Left ventricle myocardium inferior (tissue), 1 donor: ENCODE measurements at regions not wholly inside any gene's neighbourhood (a gene's known extent, or its start where the extent isn't known, plus 50 kb on each side); places are given as distances from the start of the nearest gene placed in this dataset.
A peak's percentile ranks its signal among the peaks of the same experiment; 100 is the strongest.

ENCODE experiments used
- DNase-seq: peaks from one replicate; pipeline ENCODE4 v3.0.0-alpha.2; 2020
- H3K27ac ChIP-seq: fragments of 200-600 bp; replicated peaks from 2 replicates; pipeline ENCODE4 v1.8.0; 2021
- H3K27me3 ChIP-seq: fragments of 200-600 bp; 2 replicates; pipeline ENCODE4 v1.8.0; 2021; ENCODE audit warnings: low read depth
- H3K36me3 ChIP-seq: fragments of 200-600 bp; 2 replicates; pipeline ENCODE4 v1.8.0; 2021
- H3K4me1 ChIP-seq: fragments of 200-600 bp; 2 replicates; pipeline ENCODE4 v1.8.0; 2021
- H3K4me3 ChIP-seq: fragments of 200-600 bp; 2 replicates; pipeline ENCODE4 v1.8.0; 2021; ENCODE audit warnings: mild to moderate bottlenecking, moderate library complexity
- H3K9me3 ChIP-seq: fragments of 200-600 bp; replicated peaks from 2 replicates; pipeline ENCODE4 v1.8.0; 2021
- CTCF ChIP-seq: fragments of 200-600 bp; IDR thresholded peaks from 2 replicates; pipeline ENCODE4 v1.8.0; 2021; ENCODE audit warnings: antibody characterized with exemption, mild to moderate bottlenecking, borderline replicate concordance
- intact Hi-C: fragments of 100-400 bp; cut with micrococcal nuclease; formaldehyde crosslinking; loops from one replicate; pipeline ENCODE4 v1.11.0; 2022
- donor health status: DM: no; HTN: yes; CAD: no; lungs with severe emphysema.

GRCh38 chr21:16071092-16071491 lies 341.3 kb downstream of the USP25 start:
- Histone ChIP-seq H3K4me3 (peak overlapping the region; percentile 26), H3K4me1 (no peaks in the 10 kb centered on the region), H3K27ac (no peak overlapping the region), H3K9me3 (no peaks in the 10 kb centered on the region), H3K36me3 (no peaks in the 10 kb centered on the region), H3K27me3 (no peaks in the 10 kb centered on the region)
- TF ChIP-seq CTCF: no peak
- DNase-seq: no peak
- intact Hi-C loops: no loop called here

GRCh38 chr21:16071761-16072160 lies 342.0 kb downstream of the USP25 start:
- Histone ChIP-seq H3K9me3 (no peaks in the 10 kb centered on the region), H3K27me3 (no peaks in the 10 kb centered on the region), H3K4me1 (no peaks in the 10 kb centered on the region), H3K27ac (no peak overlapping the region), H3K4me3 (no peak overlapping the region), H3K36me3 (no peaks in the 10 kb centered on the region)
- intact Hi-C loops: no loop called here
- DNase-seq: no peak
- no peak for TF ChIP-seq CTCF

GRCh38 chr21:16072221-16072620 lies 342.4 kb downstream of the USP25 start:
- intact Hi-C loops: no loop called here

GRCh38 chr21:16072737-16073136 lies 343.0 kb downstream of the USP25 start:
- intact Hi-C loops: no loop called here
- Histone ChIP-seq H3K27ac (no peak overlapping the region), H3K4me3 (no peak overlapping the region), H3K27me3 (no peaks in the 10 kb centered on the region), H3K4me1 (no peaks in the 10 kb centered on the region), H3K9me3 (no peaks in the 10 kb centered on the region), H3K36me3 (no peaks in the 10 kb centered on the region)
- no peak for DNase-seq
- no peak for TF ChIP-seq CTCF

More at GRCh38 chr21:16072221-16072620, 342.4 kb downstream of the USP25 start:
- no peak for DNase-seq
- Histone ChIP-seq H3K27ac (no peak overlapping the region), H3K9me3 (no peaks in the 10 kb centered on the region), H3K36me3 (no peaks in the 10 kb centered on the region), H3K4me1 (no peaks in the 10 kb centered on the region), H3K27me3 (no peaks in the 10 kb centered on the region), H3K4me3 (no peak overlapping the region)
- TF ChIP-seq CTCF: no peak

GRCh38 chr21:16073586-16073985 lies 343.8 kb downstream of the USP25 start:
- Histone ChIP-seq H3K36me3 (no peaks in the 10 kb centered on the region), H3K27me3 (no peaks in the 10 kb centered on the region), H3K27ac (no peak overlapping the region), H3K9me3 (no peaks in the 10 kb centered on the region), H3K4me3 (no peak overlapping the region), H3K4me1 (no peaks in the 10 kb centered on the region)
- intact Hi-C loops: no loop called here
- DNase-seq: no peak
- no peak for TF ChIP-seq CTCF
